ENCODE measurements at regions not wholly inside any gene's neighbourhood (a gene's known extent, or its start where the extent isn't known, plus 50 kb on each side); places are given as distances from the start of the nearest gene placed in this dataset.
"Not testable (repeated sequence)": the region's sequence is repeated elsewhere in the genome, so short reads cannot be mapped to it uniquely, and the experiment has no call there.

DNA sequence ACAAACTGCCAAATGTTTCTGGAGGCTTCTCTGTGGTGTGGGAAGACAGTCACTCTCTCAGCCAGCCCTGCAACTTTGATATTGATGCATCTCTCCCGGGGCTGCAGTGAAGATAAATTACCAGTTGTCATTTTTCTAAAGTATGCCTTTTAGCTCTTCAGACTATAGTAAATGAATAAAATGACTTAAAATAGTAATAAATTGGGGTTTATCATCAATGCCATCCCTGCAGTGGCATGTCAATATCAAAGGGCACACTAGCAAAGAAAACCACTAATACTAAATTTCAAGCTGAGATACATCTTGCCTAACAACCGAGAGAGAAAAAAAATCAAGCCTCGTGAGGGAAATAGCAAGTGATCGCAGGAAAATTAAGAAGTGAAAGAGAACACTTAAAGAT, 749.5 kb upstream of the SLC39A10 start:
- no peak for DNase-seq (ENCODE audit: low spot score)
- TF ChIP-seq, protein P1, sequence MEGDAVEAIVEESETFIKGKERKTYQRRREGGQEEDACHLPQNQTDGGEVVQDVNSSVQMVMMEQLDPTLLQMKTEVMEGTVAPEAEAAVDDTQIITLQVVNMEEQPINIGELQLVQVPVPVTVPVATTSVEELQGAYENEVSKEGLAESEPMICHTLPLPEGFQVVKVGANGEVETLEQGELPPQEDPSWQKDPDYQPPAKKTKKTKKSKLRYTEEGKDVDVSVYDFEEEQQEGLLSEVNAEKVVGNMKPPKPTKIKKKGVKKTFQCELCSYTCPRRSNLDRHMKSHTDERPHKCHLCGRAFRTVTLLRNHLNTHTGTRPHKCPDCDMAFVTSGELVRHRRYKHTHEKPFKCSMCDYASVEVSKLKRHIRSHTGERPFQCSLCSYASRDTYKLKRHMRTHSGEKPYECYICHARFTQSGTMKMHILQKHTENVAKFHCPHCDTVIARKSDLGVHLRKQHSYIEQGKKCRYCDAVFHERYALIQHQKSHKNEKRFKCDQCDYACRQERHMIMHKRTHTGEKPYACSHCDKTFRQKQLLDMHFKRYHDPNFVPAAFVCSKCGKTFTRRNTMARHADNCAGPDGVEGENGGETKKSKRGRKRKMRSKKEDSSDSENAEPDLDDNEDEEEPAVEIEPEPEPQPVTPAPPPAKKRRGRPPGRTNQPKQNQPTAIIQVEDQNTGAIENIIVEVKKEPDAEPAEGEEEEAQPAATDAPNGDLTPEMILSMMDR (IDR thresholded peaks at IDR 0.05; ENCODE audit: extremely low read depth, missing control alignments), result no peak

DNA sequence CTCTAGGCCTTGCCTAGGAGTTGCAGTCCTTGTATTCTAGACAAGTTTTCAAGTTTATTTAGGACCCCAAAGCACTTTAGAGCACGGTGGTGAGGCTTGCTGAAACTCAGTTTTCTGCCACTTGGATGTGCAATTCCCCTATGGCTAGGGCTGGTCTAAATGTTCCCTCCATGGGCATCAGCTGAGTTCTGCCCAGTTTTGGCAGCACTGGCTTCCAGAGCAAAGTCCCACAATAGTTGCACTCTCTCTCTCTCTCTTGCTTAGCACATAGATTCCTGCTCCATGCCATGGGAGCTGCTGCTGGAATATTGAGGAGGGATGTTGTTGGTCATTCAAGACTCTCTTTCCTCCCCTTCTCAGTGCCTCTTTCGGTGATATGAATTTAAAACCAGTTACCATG, 760.2 kb upstream of the SLC39A10 start:
- no peak for DNase-seq (ENCODE audit: low spot score)
- TF ChIP-seq, protein P1 (IDR thresholded peaks at IDR 0.05; ENCODE audit: extremely low read depth, missing control alignments), result no peak

DNA sequence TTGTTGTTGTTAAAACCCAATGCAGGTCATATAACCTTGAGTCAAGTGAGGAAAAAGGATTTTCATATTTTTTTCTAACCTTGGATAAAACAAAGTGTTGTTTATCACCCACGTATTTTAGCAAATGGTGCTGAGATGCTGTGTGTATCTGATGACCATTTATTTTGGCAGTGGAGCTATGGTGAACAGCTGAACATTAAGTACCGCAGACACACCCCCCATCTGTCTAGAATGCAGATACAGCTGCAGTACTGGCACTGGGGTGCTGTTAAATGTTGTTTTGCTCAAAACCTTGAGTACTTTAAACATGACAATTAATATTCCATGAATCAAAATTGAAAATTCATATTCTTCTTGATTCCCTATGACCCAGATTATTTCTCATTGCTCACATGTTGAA, 773.3 kb upstream of the SLC39A10 start:
- TF ChIP-seq, protein P1 (IDR thresholded peaks at IDR 0.05; ENCODE audit: extremely low read depth, missing control alignments), result no peak
- no peak for DNase-seq (ENCODE audit: low spot score)

DNA sequence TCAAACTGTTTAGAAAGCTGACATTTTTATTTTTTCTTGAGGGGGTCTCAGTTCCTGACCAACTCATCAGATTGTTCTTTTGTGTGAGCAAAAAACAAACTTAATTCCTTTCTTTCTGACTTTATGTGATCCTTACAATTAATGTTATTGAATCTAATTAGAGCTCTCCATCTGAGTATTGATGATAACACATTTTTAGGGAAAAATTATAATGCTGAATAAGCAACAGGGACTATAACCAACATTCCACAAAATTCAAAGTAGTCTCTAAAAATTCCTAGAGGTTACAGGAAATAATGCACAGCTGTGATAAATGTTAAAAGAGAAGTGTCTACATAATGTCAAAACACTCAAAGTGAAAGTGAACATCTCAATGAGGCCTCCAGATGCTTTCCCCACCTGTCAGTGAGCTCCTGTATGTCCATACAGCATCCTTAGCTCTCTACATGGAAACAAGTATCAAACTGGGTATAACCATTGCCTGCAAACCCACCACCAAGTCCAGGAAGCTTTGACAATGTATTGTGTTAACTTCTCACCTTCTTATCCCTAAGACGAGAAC, 786.0 kb upstream of the SLC39A10 start:
- DNase-seq (ENCODE audit: low spot score), result no peak
- TF ChIP-seq, protein P1 (IDR thresholded peaks at IDR 0.05; ENCODE audit: extremely low read depth, missing control alignments), result no peak

DNA sequence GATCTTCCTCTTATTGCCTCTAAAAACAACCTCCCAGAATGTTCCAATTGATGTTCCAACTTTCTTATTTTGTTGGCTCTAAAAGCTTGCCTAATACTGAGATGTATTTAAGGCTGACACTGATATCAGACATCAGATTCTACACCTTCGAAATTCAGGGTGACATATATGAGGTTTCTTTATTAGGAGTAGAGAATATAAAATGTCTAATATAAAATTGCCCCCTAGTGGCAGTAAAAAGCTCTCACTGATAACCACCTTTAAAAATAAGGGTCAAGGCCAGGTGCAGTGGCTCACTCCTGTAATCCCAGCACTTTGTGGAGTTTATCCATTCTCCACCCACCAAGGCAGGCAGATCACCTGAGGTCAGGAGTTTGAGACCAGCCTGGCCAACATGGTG, 789.7 kb upstream of the SLC39A10 start:
- TF ChIP-seq, protein P1 (IDR thresholded peaks at IDR 0.05; ENCODE audit: extremely low read depth, missing control alignments), result peak; percentile 19
- DNase-seq (ENCODE audit: low spot score), result peak; percentile 4

DNA sequence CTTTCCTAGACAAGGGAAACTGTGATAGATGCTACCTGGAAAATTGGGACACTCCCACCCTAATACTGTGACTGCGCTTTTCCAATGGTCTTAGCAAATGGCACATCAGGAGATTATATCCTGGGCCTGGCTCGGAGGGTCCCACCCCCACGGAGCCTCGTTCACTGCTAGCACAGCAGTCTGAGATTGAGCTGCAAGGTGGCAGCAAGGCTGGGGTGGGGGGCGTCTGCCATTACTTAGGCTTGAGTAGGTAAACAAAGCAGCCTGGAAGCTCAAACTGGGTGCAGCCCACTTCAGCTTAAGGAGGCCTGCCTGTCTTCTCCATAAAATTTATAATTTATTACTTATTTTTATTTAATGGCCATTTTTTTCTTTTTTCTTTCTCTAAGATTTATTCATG, 802.1 kb upstream of the SLC39A10 start:
- TF ChIP-seq, protein P1 (IDR thresholded peaks at IDR 0.05; ENCODE audit: extremely low read depth, missing control alignments), result no peak
- DNase-seq (ENCODE audit: low spot score), result no peak

DNA sequence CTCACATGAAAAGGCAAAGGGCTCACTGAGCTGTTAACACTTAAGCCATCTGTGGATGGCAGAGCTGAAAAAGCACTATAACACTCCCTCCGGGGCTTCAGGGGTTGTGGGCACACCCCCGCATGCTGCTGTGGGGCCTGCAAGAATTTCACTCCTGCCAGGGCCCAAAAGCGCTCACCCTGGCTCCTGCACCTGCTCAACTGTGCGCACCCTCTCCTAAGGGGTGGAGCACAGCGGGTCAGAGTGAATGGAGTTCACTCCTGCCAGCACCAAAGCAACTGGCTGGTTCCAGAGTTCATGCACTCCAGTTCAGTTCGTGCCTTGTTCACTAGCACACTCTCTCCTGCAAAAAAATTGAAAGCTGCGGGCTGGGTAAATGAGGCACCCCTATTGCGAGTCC, 814.2 kb upstream of the SLC39A10 start:
- no peak for DNase-seq (ENCODE audit: low spot score)
- TF ChIP-seq, protein P1 (IDR thresholded peaks at IDR 0.05; ENCODE audit: extremely low read depth, missing control alignments), result no peak

DNA sequence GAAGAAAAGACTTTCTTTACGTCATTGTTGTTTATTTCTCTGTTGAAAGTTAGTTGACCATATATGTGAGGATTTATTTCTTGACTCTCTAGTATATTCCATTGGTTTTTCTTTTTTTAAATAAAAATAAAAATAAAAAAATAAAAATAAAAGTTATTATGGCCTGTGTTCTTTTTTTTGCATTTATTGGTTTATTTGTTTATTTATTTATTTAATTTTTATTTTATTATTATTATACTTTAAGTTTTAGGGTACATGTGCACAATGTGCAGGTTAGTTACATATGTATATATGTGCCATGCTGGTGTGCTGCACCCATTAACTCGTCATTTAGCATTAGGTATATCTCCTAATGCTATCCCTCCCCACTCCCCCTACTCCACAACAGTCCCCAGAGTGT, 822.7 kb upstream of the SLC39A10 start:
- not testable (repeated sequence) for DNase-seq (ENCODE audit: low spot score)

All from GM20000 (cell line).